ENCODE measurements at regions not wholly inside any gene's neighbourhood (a gene's known extent, or its start where the extent isn't known, plus 50 kb on each side); places are given as distances from the start of the nearest gene placed in this dataset.
"Not testable (repeated sequence)": the region's sequence is repeated elsewhere in the genome, so short reads cannot be mapped to it uniquely, and the experiment has no call there.

GRCh38 chr14:49050822-49051221 is 535.4 kb downstream of the RPS29 start:
- Histone ChIP-seq H3K4me3 (ENCODE audit: low read length in 2 of 2) (no peak overlapping the region), H3K27me3 (ENCODE audit: insufficient read depth, low read length) (no peaks in the 10 kb centered on the region), H3K4me1 (ENCODE audit: insufficient read depth, low read length) (no peaks in the 10 kb centered on the region), H3K9me3 (ENCODE audit: control insufficient read depth in 1 of 2, low read length in 2 of 2) (no peaks in the 10 kb centered on the region), H3K36me3 (ENCODE audit: insufficient read depth, low read length) (no peaks in the 10 kb centered on the region), H3K27ac (ENCODE audit: low read depth, low read length) (no peak overlapping the region)
- POLR2A ChIA-PET (ENCODE audit: partially characterized antibody), result no interaction called here
- DNase-seq, result no peak
- Mint-ChIP-seq H3K36me3 (no peaks in the 10 kb centered on the region), H3K27ac (no peak overlapping the region), H3K4me1 (no peaks in the 10 kb centered on the region), H3K27me3 (no peaks in the 10 kb centered on the region), H3K9me3 (peaks cover 0 to 3% (median under 1%) of the 10 kb centered on the region in 8 donors), H3K4me3 (no peak overlapping the region)
- intact Hi-C loops (cut with micrococcal nuclease), result no loop called here
- CTCF ChIA-PET (ENCODE audit: partially characterized antibody), result interaction anchor here (0.7 kb wide), 1 partner anchor 28 kb away, joined by 3 read pairs; no protein-coding TSS in a partner anchor

GRCh38 chr14:49049711-49050110 is 536.5 kb downstream of the RPS29 start:
- Mint-ChIP-seq H3K4me1 (no peaks in the 10 kb centered on the region), H3K9me3 (peaks cover 0 to 3% (median under 1%) of the 10 kb centered on the region in 8 donors), H3K36me3 (no peaks in the 10 kb centered on the region), H3K27me3 (no peaks in the 10 kb centered on the region), H3K27ac (no peak overlapping the region), H3K4me3 (no peak overlapping the region)
- Histone ChIP-seq H3K4me1 (ENCODE audit: insufficient read depth, low read length) (no peaks in the 10 kb centered on the region), H3K27ac (ENCODE audit: low read depth, low read length) (no peak overlapping the region), H3K27me3 (ENCODE audit: insufficient read depth, low read length) (no peaks in the 10 kb centered on the region), H3K36me3 (ENCODE audit: insufficient read depth, low read length) (no peaks in the 10 kb centered on the region), H3K9me3 (ENCODE audit: control insufficient read depth in 1 of 2, low read length in 2 of 2) (no peaks in the 10 kb centered on the region), H3K4me3 (ENCODE audit: low read length in 2 of 2) (no peak overlapping the region)
- CTCF ChIA-PET (ENCODE audit: partially characterized antibody), result no interaction called here
- DNase-seq, result no peak
- intact Hi-C loops (cut with micrococcal nuclease), result no loop called here
- POLR2A ChIA-PET (ENCODE audit: partially characterized antibody), result no interaction called here

- POLR2A ChIA-PET (ENCODE audit: partially characterized antibody), result no interaction called here
- H3K4me1 ChIP-seq (ENCODE audit: insufficient read depth, low read length), result no peaks in the 10 kb centered on the region
- intact Hi-C loops (cut with micrococcal nuclease), result no loop called here
- no peaks in the 10 kb centered on the region for H3K36me3 Mint-ChIP-seq
- peaks cover 0 to 3% (median 0%) of the 10 kb centered on the region in 8 donors for H3K9me3 Mint-ChIP-seq
- DNase-seq, result no peak
- no peaks in the 10 kb centered on the region for H3K36me3 ChIP-seq (ENCODE audit: insufficient read depth, low read length)
- H3K4me3 Mint-ChIP-seq, result no peak overlapping the region
- H3K4me3 ChIP-seq (ENCODE audit: low read length in 2 of 2), result no peak overlapping the region
- H3K9me3 ChIP-seq (ENCODE audit: control insufficient read depth in 1 of 2, low read length in 2 of 2), result no peaks in the 10 kb centered on the region
- H3K27me3 ChIP-seq (ENCODE audit: insufficient read depth, low read length), result no peaks in the 10 kb centered on the region
- no peaks in the 10 kb centered on the region for H3K4me1 Mint-ChIP-seq
- CTCF ChIA-PET (ENCODE audit: partially characterized antibody), result no interaction called here
- H3K27ac ChIP-seq (ENCODE audit: low read depth, low read length), result no peak overlapping the region
- H3K27me3 Mint-ChIP-seq, result no peaks in the 10 kb centered on the region
- H3K27ac Mint-ChIP-seq, result no peak overlapping the region
Measured at GRCh38 chr14:49044981-49045380, 541.2 kb downstream of the RPS29 start.

- no peaks in the 10 kb centered on the region for H3K27me3 ChIP-seq (ENCODE audit: insufficient read depth, low read length)
- no peaks in the 10 kb centered on the region for H3K36me3 ChIP-seq (ENCODE audit: insufficient read depth, low read length)
- ChIA-PET POLR2A (ENCODE audit: partially characterized antibody) (no interaction called here), CTCF (ENCODE audit: partially characterized antibody) (no interaction called here)
- H3K27ac ChIP-seq (ENCODE audit: low read depth, low read length), result no peak overlapping the region
- no peak overlapping the region for H3K4me3 ChIP-seq (ENCODE audit: low read length in 2 of 2)
- no peaks in the 10 kb centered on the region for H3K9me3 ChIP-seq (ENCODE audit: control insufficient read depth in 1 of 2, low read length in 2 of 2)
- peaks cover 0 to 1% of the 10 kb centered on the region in 2 donors for H3K27me3 Mint-ChIP-seq
- no peak overlapping the region for H3K27ac Mint-ChIP-seq
- no peak overlapping the region for H3K4me3 Mint-ChIP-seq
- no peaks in the 10 kb centered on the region for H3K4me1 ChIP-seq (ENCODE audit: insufficient read depth, low read length)
- H3K4me1 Mint-ChIP-seq, result no peaks in the 10 kb centered on the region
- intact Hi-C loops (cut with micrococcal nuclease), result no loop called here
- H3K9me3 Mint-ChIP-seq, result peaks cover 0 to 1% (median 0%) of the 10 kb centered on the region in 8 donors
- no peaks in the 10 kb centered on the region for H3K36me3 Mint-ChIP-seq
- DNase-seq, result no peak
Measured at GRCh38 chr14:49036984-49037516, 549.1 kb downstream of the RPS29 start.

GRCh38 chr14:49036266-49036665 is 549.9 kb downstream of the RPS29 start:
- no peaks in the 10 kb centered on the region for H3K36me3 ChIP-seq (ENCODE audit: insufficient read depth, low read length)
- H3K4me1 Mint-ChIP-seq, result no peaks in the 10 kb centered on the region
- H3K27me3 Mint-ChIP-seq, result peaks cover 0 to 1% of the 10 kb centered on the region in 2 donors
- no peaks in the 10 kb centered on the region for H3K4me1 ChIP-seq (ENCODE audit: insufficient read depth, low read length)
- peaks cover 0 to 1% (median 0%) of the 10 kb centered on the region in 8 donors for H3K9me3 Mint-ChIP-seq
- H3K27ac Mint-ChIP-seq, result no peak overlapping the region
- DNase-seq, result no peak
- no peaks in the 10 kb centered on the region for H3K27me3 ChIP-seq (ENCODE audit: insufficient read depth, low read length)
- intact Hi-C loops (cut with micrococcal nuclease), result no loop called here
- POLR2A ChIA-PET (ENCODE audit: partially characterized antibody), result interaction anchor here (0.6 kb wide), 1 partner anchor 545 kb away, joined by 3 read pairs; no protein-coding TSS in a partner anchor
- no peaks in the 10 kb centered on the region for H3K9me3 ChIP-seq (ENCODE audit: control insufficient read depth in 1 of 2, low read length in 2 of 2)
- H3K36me3 Mint-ChIP-seq, result no peaks in the 10 kb centered on the region
- H3K27ac ChIP-seq (ENCODE audit: low read depth, low read length), result no peak overlapping the region
- no peak overlapping the region for H3K4me3 ChIP-seq (ENCODE audit: low read length in 2 of 2)
- H3K4me3 Mint-ChIP-seq, result no peak overlapping the region
- CTCF ChIA-PET (ENCODE audit: partially characterized antibody), result no interaction called here

GRCh38 chr14:49033131-49033530 is 553.0 kb downstream of the RPS29 start:
- Histone ChIP-seq H3K27me3 (ENCODE audit: insufficient read depth, low read length) (no peaks in the 10 kb centered on the region), H3K4me3 (ENCODE audit: low read length in 2 of 2) (no peak overlapping the region), H3K4me1 (ENCODE audit: insufficient read depth, low read length) (no peaks in the 10 kb centered on the region), H3K36me3 (ENCODE audit: insufficient read depth, low read length) (no peaks in the 10 kb centered on the region), H3K27ac (ENCODE audit: low read depth, low read length) (no peak overlapping the region), H3K9me3 (ENCODE audit: control insufficient read depth in 1 of 2, low read length in 2 of 2) (no peaks in the 10 kb centered on the region)
- intact Hi-C loops (cut with micrococcal nuclease), result no loop called here
- ChIA-PET POLR2A (ENCODE audit: partially characterized antibody) (no interaction called here), CTCF (ENCODE audit: partially characterized antibody) (no interaction called here)
- Mint-ChIP-seq H3K27me3 (peaks cover 0 to 1% of the 10 kb centered on the region in 2 donors), H3K27ac (no peak overlapping the region), H3K4me1 (no peaks in the 10 kb centered on the region), H3K9me3 (peaks cover 0 to 3% (median 0%) of the 10 kb centered on the region in 8 donors), H3K36me3 (no peaks in the 10 kb centered on the region), H3K4me3 (no peak overlapping the region)
- DNase-seq, result no peak

GRCh38 chr14:49031710-49032109 is 554.5 kb downstream of the RPS29 start:
- H3K4me3 ChIP-seq (ENCODE audit: low read length in 2 of 2); H3K4me1 Mint-ChIP-seq; H3K27me3 Mint-ChIP-seq; H3K36me3 ChIP-seq (ENCODE audit: insufficient read depth, low read length); H3K27ac Mint-ChIP-seq; H3K9me3 Mint-ChIP-seq; CTCF ChIA-PET (ENCODE audit: partially characterized antibody); H3K4me1 ChIP-seq (ENCODE audit: insufficient read depth, low read length); DNase-seq; H3K27me3 ChIP-seq (ENCODE audit: insufficient read depth, low read length); H3K4me3 Mint-ChIP-seq; POLR2A ChIA-PET (ENCODE audit: partially characterized antibody); H3K36me3 Mint-ChIP-seq; H3K9me3 ChIP-seq (ENCODE audit: control insufficient read depth in 1 of 2, low read length in 2 of 2); H3K27ac ChIP-seq (ENCODE audit: low read depth, low read length); intact Hi-C loops (cut with micrococcal nuclease): not testable (repeated sequence)

Measured in CD4-positive, alpha-beta memory T cell (primary cell).